ENCODE measurements at regions not wholly inside any gene's neighbourhood (a gene's known extent, or its start where the extent isn't known, plus 50 kb on each side); places are given as distances from the start of the nearest gene placed in this dataset.

DNA sequence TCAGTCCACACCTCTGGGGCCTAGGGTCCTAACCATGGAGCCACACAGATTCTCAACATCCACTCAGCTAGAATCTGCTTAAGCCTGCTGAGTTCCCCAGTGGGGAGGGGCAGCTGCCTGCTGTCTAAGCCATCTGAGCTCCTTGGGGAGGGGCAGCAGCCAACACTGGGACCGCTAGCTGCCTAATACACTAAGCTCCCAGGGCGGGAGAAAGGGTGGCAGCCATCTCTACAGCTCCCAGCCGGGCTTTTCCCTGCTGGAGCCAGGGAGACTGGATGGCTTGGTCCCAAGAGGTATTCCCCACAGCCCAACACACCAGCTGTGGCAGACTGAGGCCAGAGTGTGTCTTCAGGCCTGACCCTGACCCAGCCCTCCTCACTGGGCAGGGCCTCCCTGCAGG lies 217.3 kb upstream of the TMEM45B start:
- Histone ChIP-seq H4K91ac (ENCODE audit: insufficient read length, low read depth, low read length) (no peak overlapping the region), H3K4me1 (ENCODE audit: insufficient read depth, low read length) (no peaks in the 10 kb centered on the region), H2BK20ac (ENCODE audit: low read depth, low read length, poor library complexity, severe bottlenecking) (no peak overlapping the region), H3K4ac (ENCODE audit: low read depth, low read length) (no peak overlapping the region), H3T11ph (ENCODE audit: low read length) (no peak overlapping the region), H3K9me3 (ENCODE audit: control insufficient read depth, low read depth, low read length) (no peaks in the 10 kb centered on the region), H3K79me1 (ENCODE audit: insufficient read depth, low read depth, low read length, poor library complexity, severe bottlenecking) (no peaks in the 10 kb centered on the region), H2BK120ac (ENCODE audit: low read depth, low read length, poor library complexity, severe bottlenecking) (no peak overlapping the region), H3K9ac (ENCODE audit: extremely low read depth, insufficient read length, low read length) (no peak overlapping the region), H3K4me2 (ENCODE audit: insufficient read depth, insufficient read length, low read length) (no peak overlapping the region), H2AK5ac (ENCODE audit: insufficient read length, low read length) (no peak overlapping the region), H3K27me3 (ENCODE audit: insufficient read depth, low read length) (no peaks in the 10 kb centered on the region), H3K14ac (ENCODE audit: insufficient read depth, low read length) (no peak overlapping the region), H2BK15ac (ENCODE audit: low read depth, low read length) (no peak overlapping the region), H2BK12ac (ENCODE audit: insufficient read length, low read depth, low read length) (no peak overlapping the region), H3K79me2 (ENCODE audit: insufficient read depth, low read length) (no peaks in the 10 kb centered on the region), H3K23ac (ENCODE audit: insufficient read length, low read depth, low read length) (no peak overlapping the region), H3K56ac (ENCODE audit: insufficient read length, low read depth, low read length) (no peak overlapping the region), H4K20me1 (ENCODE audit: control insufficient read depth, insufficient read depth, insufficient read length) (no peaks in the 10 kb centered on the region), H2AFZ (ENCODE audit: low read length) (no peak overlapping the region), H3K23me2 (ENCODE audit: insufficient read length, low read depth, low read length, poor library complexity, severe bottlenecking) (no peaks in the 10 kb centered on the region), H2BK5ac (ENCODE audit: insufficient read length, low read length) (no peak overlapping the region), H3K27ac (ENCODE audit: insufficient read length, low read depth, low read length) (no peak overlapping the region), H4K8ac (replicated peaks; ENCODE audit: insufficient read length, low read depth, low read length) (no peak overlapping the region), H4K5ac (ENCODE audit: insufficient read length, low read depth, low read length) (no peak overlapping the region), H3K18ac (ENCODE audit: insufficient read length, low read depth, low read length) (no peak overlapping the region)
- H3K27ac Mint-ChIP-seq, result no peak overlapping the region
- TF ChIP-seq, protein P1, sequence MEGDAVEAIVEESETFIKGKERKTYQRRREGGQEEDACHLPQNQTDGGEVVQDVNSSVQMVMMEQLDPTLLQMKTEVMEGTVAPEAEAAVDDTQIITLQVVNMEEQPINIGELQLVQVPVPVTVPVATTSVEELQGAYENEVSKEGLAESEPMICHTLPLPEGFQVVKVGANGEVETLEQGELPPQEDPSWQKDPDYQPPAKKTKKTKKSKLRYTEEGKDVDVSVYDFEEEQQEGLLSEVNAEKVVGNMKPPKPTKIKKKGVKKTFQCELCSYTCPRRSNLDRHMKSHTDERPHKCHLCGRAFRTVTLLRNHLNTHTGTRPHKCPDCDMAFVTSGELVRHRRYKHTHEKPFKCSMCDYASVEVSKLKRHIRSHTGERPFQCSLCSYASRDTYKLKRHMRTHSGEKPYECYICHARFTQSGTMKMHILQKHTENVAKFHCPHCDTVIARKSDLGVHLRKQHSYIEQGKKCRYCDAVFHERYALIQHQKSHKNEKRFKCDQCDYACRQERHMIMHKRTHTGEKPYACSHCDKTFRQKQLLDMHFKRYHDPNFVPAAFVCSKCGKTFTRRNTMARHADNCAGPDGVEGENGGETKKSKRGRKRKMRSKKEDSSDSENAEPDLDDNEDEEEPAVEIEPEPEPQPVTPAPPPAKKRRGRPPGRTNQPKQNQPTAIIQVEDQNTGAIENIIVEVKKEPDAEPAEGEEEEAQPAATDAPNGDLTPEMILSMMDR (conservative IDR thresholded peaks at IDR 0.05), result no peak
- no peak for DNase-seq
- H3K9me3 Mint-ChIP-seq, result no peaks in the 10 kb centered on the region
- peaks cover 0 to under 1% of the 10 kb centered on the region in 2 experiments; a peak in 1 of 4 replicates for H3K4me1 Mint-ChIP-seq
- no peaks in the 10 kb centered on the region for H3K36me3 Mint-ChIP-seq (ENCODE audit: insufficient read depth in 1 of 3, low read depth in 3 of 3)
- peaks cover 10% of the 10 kb centered on the region for H3K27me3 Mint-ChIP-seq (ENCODE audit: low read depth)
- H3K4me3 Mint-ChIP-seq, result no peak overlapping the region
- WGBS (ENCODE audit: extremely low coverage, insufficient read length, low lambda C conversion rate), result no CpG with 5 or more reads among the region's 3 CpGs
